ENCODE measurements at regions not wholly inside any gene's neighbourhood (a gene's known extent, or its start where the extent isn't known, plus 50 kb on each side); places are given as distances from the start of the nearest gene placed in this dataset.

DNA sequence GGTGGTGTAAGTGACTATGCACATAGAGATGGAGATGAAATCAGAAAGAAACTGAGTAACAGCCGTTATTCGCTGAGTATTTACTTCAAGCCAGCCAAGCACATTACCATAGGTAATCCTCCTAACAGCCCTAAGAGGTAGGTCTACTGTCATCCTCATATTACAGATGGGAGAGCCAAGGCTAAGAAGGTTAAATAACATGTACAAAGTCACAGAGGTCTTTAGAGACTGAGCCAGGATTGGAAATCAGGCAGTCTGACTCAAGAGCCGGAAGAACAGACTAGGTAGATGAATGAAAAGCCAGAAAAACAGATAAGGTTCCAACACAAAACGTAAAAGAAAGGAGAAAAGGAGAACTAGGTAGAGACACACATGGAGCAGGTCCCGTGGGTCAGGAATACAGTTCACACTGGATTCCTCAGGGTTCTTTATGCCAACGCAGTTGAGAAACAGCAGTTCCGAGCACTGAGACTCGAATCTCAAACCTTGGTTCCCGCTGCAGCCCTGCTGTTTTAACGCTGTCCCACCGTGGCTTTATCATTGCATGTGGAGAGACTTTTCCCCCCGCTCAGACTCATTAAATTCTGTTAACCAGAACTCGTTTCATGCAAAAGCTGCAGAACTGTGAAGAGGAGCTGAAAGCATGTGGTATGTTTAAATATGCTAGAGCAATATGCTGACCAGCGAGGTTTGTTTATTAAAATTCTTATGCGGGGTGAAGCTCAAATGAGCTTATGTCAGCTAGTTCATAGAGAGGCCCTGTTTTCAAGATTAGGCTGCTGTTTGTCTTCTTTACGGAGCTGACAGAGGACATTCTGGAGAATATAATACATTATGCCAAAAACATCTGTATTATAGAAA is 537.9 kb downstream of the CD83 start:
- in situ Hi-C loops (cut with MboI; ENCODE audit: low pct_unique_long_range_greater_than_20kb, low sequenced_read_pairs, unreplicated experiment) = no loop called here
- DNase-seq (ENCODE audit: low spot score) = no peak
- TF ChIP-seq, protein P1, sequence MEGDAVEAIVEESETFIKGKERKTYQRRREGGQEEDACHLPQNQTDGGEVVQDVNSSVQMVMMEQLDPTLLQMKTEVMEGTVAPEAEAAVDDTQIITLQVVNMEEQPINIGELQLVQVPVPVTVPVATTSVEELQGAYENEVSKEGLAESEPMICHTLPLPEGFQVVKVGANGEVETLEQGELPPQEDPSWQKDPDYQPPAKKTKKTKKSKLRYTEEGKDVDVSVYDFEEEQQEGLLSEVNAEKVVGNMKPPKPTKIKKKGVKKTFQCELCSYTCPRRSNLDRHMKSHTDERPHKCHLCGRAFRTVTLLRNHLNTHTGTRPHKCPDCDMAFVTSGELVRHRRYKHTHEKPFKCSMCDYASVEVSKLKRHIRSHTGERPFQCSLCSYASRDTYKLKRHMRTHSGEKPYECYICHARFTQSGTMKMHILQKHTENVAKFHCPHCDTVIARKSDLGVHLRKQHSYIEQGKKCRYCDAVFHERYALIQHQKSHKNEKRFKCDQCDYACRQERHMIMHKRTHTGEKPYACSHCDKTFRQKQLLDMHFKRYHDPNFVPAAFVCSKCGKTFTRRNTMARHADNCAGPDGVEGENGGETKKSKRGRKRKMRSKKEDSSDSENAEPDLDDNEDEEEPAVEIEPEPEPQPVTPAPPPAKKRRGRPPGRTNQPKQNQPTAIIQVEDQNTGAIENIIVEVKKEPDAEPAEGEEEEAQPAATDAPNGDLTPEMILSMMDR (IDR thresholded peaks at IDR 0.05; ENCODE audit: extremely low read depth, insufficient read depth, missing control alignments) = no peak

DNA sequence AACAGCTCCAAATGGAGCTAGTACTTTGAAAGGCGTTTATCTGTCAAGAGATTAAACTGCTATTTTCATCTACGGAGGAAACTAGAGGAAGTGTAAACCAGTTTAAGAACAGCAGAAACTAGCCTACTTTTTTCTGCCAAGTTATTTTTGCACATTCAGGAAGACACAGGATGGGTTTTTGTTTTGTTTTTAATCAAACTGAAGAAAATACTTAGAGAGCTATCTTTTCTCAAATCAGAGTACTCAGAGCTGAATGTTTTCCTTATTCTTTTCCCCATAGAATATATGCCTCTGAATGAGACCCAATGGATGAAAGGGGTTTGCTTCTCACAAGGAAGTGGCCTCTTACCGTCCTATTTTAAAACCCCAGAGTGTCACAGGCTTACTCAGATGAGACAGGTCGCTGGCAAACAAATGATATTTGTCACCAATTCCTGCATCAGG is 538.5 kb downstream of the CD83 start:
- no peak for DNase-seq (ENCODE audit: low spot score)
- TF ChIP-seq, protein P1 (IDR thresholded peaks at IDR 0.05; ENCODE audit: extremely low read depth, insufficient read depth, missing control alignments) = no peak
- in situ Hi-C loops (cut with MboI; ENCODE audit: low pct_unique_long_range_greater_than_20kb, low sequenced_read_pairs, unreplicated experiment) = no loop called here

DNA sequence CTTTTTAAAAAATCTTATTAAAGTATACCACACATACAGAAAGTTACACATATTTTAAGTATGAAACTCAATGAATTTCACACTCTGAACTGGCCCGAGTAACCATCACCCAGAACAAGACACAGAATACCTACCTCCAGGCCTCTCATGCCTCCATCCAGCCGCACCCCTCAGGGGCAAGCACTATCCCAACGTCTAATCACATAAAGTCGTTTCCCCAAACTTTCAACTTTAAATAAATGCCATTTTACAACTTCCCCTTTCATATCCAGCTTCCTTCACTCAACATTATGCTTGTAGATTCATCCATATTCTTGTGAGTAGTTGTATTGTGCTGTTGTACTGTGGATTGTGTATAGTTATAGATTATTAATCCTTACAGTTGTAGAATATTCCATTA is 539.1 kb downstream of the CD83 start:
- in situ Hi-C loops (cut with MboI; ENCODE audit: low pct_unique_long_range_greater_than_20kb, low sequenced_read_pairs, unreplicated experiment) = no loop called here
- no peak for DNase-seq (ENCODE audit: low spot score)
- TF ChIP-seq, protein P1 (IDR thresholded peaks at IDR 0.05; ENCODE audit: extremely low read depth, insufficient read depth, missing control alignments) = no peak

DNA sequence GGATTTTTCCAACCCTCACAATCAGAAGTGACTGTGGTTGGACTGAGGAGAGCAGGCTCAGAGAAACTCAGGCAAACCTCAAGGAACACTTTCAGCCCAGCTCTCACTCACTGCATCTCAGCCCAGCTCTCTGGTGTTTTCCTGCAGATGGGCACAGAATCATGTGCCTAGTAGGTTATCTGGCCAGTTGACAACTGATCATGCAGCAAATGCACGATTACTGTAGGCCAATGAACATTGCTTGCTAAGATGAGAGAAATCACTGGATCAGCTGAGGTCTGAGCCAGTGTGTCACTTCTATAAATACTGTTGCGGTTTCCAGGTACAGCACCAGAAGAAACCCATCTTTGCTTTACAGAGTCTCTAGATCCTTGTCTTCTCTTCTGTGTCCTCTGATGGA is 540.5 kb downstream of the CD83 start:
- TF ChIP-seq, protein P1 (IDR thresholded peaks at IDR 0.05; ENCODE audit: extremely low read depth, insufficient read depth, missing control alignments) = no peak
- in situ Hi-C loops (cut with MboI; ENCODE audit: low pct_unique_long_range_greater_than_20kb, low sequenced_read_pairs, unreplicated experiment) = no loop called here
- no peak for DNase-seq (ENCODE audit: low spot score)

DNA sequence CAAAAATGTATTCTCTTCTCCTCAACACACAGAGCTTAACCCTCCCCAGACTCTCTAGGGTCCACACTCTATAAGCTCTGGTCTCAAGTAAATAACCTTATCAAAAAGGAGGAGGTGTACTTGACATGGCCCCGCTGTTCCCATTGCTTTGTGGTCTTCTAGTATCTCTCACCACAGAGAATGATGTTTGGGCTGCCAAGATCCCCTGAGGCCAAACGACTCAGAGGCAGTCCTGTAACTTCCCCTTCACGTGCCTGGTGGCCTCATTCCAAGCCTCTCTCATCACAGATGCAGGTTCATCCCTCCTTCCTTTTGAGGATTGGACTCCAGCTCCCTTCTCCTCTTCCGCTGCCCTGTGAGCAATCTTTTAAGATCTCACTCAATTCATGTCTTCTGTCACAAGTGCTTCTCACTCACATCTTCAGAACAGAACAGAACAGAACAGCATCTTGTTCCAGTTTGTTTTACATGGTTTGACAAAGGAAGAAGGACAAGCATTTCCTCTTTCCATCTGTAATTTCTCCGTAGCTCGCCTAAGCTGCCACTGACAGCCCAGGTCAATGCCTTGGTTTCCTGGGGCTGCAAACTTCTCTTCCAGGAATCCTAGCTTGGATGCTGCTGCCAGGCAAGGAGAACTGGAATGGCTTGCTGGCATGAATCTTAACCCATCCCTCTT is 541.5 kb downstream of the CD83 start:
- in situ Hi-C loops (cut with MboI; ENCODE audit: low pct_unique_long_range_greater_than_20kb, low sequenced_read_pairs, unreplicated experiment) = no loop called here
- TF ChIP-seq, protein P1 (IDR thresholded peaks at IDR 0.05; ENCODE audit: extremely low read depth, insufficient read depth, missing control alignments) = no peak
- DNase-seq (ENCODE audit: low spot score) = no peak

DNA sequence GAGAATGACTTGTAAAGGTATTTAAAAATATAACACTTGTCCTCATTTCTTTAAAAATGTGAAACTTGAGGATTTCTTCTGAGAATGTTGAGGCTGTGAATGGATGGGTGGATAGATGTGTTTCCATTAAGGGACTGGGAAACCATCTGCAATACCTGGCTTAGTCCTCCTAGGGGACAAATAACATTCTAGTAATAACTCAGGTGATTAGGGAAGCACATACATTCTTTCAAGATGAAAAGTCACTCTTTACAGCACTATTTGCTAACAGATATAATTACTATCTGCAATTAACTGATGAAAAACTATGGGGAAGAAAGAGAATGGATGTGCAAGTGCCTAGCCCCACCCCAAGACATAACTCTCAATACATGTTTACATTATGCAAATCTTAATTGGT is 542.3 kb downstream of the CD83 start:
- in situ Hi-C loops (cut with MboI; ENCODE audit: low pct_unique_long_range_greater_than_20kb, low sequenced_read_pairs, unreplicated experiment) = no loop called here
- TF ChIP-seq, protein P1 (IDR thresholded peaks at IDR 0.05; ENCODE audit: extremely low read depth, insufficient read depth, missing control alignments) = no peak
- DNase-seq (ENCODE audit: low spot score) = no peak

Measured in GM13977 (cell line).